Keratinocyte (primary cell): ENCODE measurements at regions not wholly inside any gene's neighbourhood (a gene's known extent, or its start where the extent isn't known, plus 50 kb on each side); places are given as distances from the start of the nearest gene placed in this dataset.
A peak's percentile ranks its signal among the peaks of the same experiment; 100 is the strongest.

ENCODE experiments used
- DNase-seq: peaks from one replicate; pipeline ENCODE4 v3.0.0-alpha.2; 2011; ENCODE audit warnings: low read depth, missing footprints, low spot score
- FAIRE-seq: peaks from 2 replicates; lab custom pipeline; 2011; peaks lifted over from hg19 to GRCh38; lab: Jason Lieb, UNC
- H2AFZ ChIP-seq: 2 replicates; pipeline ENCODE4 v1.6.0; 2012; ENCODE audit warnings: low read length, control low read depth, inconsistent platforms; ENCODE audit not compliant: control insufficient read depth
- H3K27ac ChIP-seq: 2 replicates; pipeline ENCODE4 v1.5.1; 2011; ENCODE audit warnings: low read length; ENCODE audit not compliant: control insufficient read depth, insufficient read depth
- H3K27me3 ChIP-seq: 3 replicates; pipeline ENCODE4 v1.6.0; 2011; ENCODE audit warnings: low read length; ENCODE audit not compliant: control insufficient read depth, insufficient read depth; ENCODE audit errors: extremely low read depth
- H3K36me3 ChIP-seq, 2 experiments: 2 replicates in 1 of 2; 3 replicates in 1 of 2; pipeline ENCODE4 v1.5.1; 2011; ENCODE audit warnings: low read length in 2 of 2, mild to moderate bottlenecking in 1 of 2; ENCODE audit not compliant: control insufficient read depth in 2 of 2, insufficient read depth in 2 of 2; ENCODE audit errors: extremely low read depth in 1 of 2
- H3K4me1 ChIP-seq: 3 replicates; pipeline ENCODE4 v1.5.1; 2011; ENCODE audit warnings: low read length; ENCODE audit not compliant: control insufficient read depth, insufficient read depth; ENCODE audit errors: extremely low read depth
- H3K4me2 ChIP-seq: 3 replicates; pipeline ENCODE4 v1.6.0; 2011; ENCODE audit warnings: low read depth, low read length; ENCODE audit not compliant: control insufficient read depth, insufficient read depth; ENCODE audit errors: extremely low read depth
- H3K4me3 ChIP-seq, 3 experiments: fragments of 200-600 bp in 1 of 3; sonication (generic) in 1 of 3; 2 replicates in 2 of 3; 3 replicates in 1 of 3; pipeline ENCODE4 v1.5.1; 2011 to 2016; ENCODE audit warnings: low read length in 3 of 3, mild to moderate bottlenecking in 3 of 3, control low read depth in 2 of 3, inconsistent platforms in 1 of 3, low read depth in 1 of 3, mixed read lengths in 1 of 3, mixed run types in 1 of 3, moderate library complexity in 1 of 3; ENCODE audit not compliant: control insufficient read depth in 2 of 3, insufficient read depth in 2 of 3; ENCODE audit errors: extremely low read depth in 1 of 3
- H3K79me2 ChIP-seq: 2 replicates; pipeline ENCODE4 v1.6.0; 2012; ENCODE audit warnings: low read length; ENCODE audit not compliant: control insufficient read depth, insufficient read depth
- H3K9ac ChIP-seq: 3 replicates; pipeline ENCODE4 v1.6.0; 2011; ENCODE audit warnings: low read length; ENCODE audit not compliant: control insufficient read depth, insufficient read depth; ENCODE audit errors: extremely low read depth
- H3K9me1 ChIP-seq: 3 replicates; pipeline ENCODE4 v1.6.0; 2011; ENCODE audit warnings: low read length; ENCODE audit not compliant: control insufficient read depth, insufficient read depth; ENCODE audit errors: extremely low read depth
- H3K9me3 ChIP-seq: 2 replicates; pipeline ENCODE4 v1.5.1; 2012; ENCODE audit warnings: low read depth, low read length; ENCODE audit not compliant: control insufficient read depth
- H4K20me1 ChIP-seq: 3 replicates; pipeline ENCODE4 v1.6.0; 2011; ENCODE audit warnings: low read length; ENCODE audit not compliant: control insufficient read depth, insufficient read depth; ENCODE audit errors: extremely low read depth
- CTCF ChIP-seq, 3 experiments: IDR thresholded peaks in 1 of 3; conservative IDR thresholded peaks in 1 of 3; optimal IDR thresholded peaks in 1 of 3; 2 replicates in 2 of 3; 3 replicates in 1 of 3; pipeline versions ENCODE3 to v1.5.1; 2011; ENCODE audit warnings: low read length in 3 of 3, mild to moderate bottlenecking in 3 of 3, moderate library complexity in 2 of 3, control low read depth in 1 of 3, inconsistent platforms in 1 of 3; ENCODE audit not compliant: insufficient read depth in 2 of 3; ENCODE audit errors: extremely low read depth in 1 of 3
- EZH2 ChIP-seq: IDR thresholded peaks from one replicate; pipeline ENCODE4 v1.6.1; 2012; ENCODE audit warnings: inconsistent platforms, mild to moderate bottlenecking, low read length, moderate library complexity
- dilution Hi-C: fragments of 300-500 bp; cut with MboI; formaldehyde crosslinking; loops from one replicate; pipeline ENCODE4 v1.7.0; 2020; ENCODE audit warnings: low sequenced_read_pairs; ENCODE audit not compliant: extremely low pct_ligation_motif_present

GRCh38 chr2:228321015-228321414 lies 139.5 kb upstream of the SPHKAP start:
- DNase-seq (no peak), FAIRE-seq (no peak)
- no peak overlapping the region for H3K27ac ChIP-seq
- no peak overlapping the region for H2AFZ ChIP-seq
- no peak overlapping the region for H3K4me3 ChIP-seq
- H3K27me3 ChIP-seq, result no peaks in the 10 kb centered on the region
- no peaks in the 10 kb centered on the region for H3K79me2 ChIP-seq
- H3K9me3 ChIP-seq, result no peaks in the 10 kb centered on the region
- no peak overlapping the region for H3K9ac ChIP-seq
- no peaks in the 10 kb centered on the region for H4K20me1 ChIP-seq
- H3K4me1 ChIP-seq, result no peaks in the 10 kb centered on the region
- no peaks in the 10 kb centered on the region for H3K9me1 ChIP-seq
- TF ChIP-seq CTCF (optimal IDR thresholded peaks at IDR 0.05 in 1 of 3, IDR thresholded peaks at IDR 0.05 in 1 of 3, conservative IDR thresholded peaks at IDR 0.05 in 1 of 3; ENCODE audit: extremely low read depth in 1 of 3, insufficient read depth in 2 of 3, low read length in 3 of 3), result no peak
- dilution Hi-C loops, result no loop called here
- H3K4me2 ChIP-seq, result no peak overlapping the region
- H3K36me3 ChIP-seq, result no peaks in the 10 kb centered on the region

GRCh38 chr2:228318218-228318617 lies 136.7 kb upstream of the SPHKAP start:
- no peak overlapping the region for H3K9ac ChIP-seq
- no peak overlapping the region for H3K27ac ChIP-seq
- no peaks in the 10 kb centered on the region for H3K4me1 ChIP-seq
- no peaks in the 10 kb centered on the region for H3K9me1 ChIP-seq
- H3K4me3 ChIP-seq, result no peak overlapping the region
- H3K36me3 ChIP-seq, result no peaks in the 10 kb centered on the region
- H3K79me2 ChIP-seq, result no peaks in the 10 kb centered on the region
- no peak overlapping the region for H3K4me2 ChIP-seq
- FAIRE-seq (no peak), DNase-seq (no peak)
- no peak overlapping the region for H2AFZ ChIP-seq
- TF ChIP-seq CTCF (optimal IDR thresholded peaks at IDR 0.05 in 1 of 3, IDR thresholded peaks at IDR 0.05 in 1 of 3, conservative IDR thresholded peaks at IDR 0.05 in 1 of 3; ENCODE audit: extremely low read depth in 1 of 3, insufficient read depth in 2 of 3, low read length in 3 of 3) (peak in 1 of 3 experiments; percentile 40), EZH2 (no peak)
- H3K9me3 ChIP-seq, result no peaks in the 10 kb centered on the region
- dilution Hi-C loops, result no loop called here
- H4K20me1 ChIP-seq, result no peaks in the 10 kb centered on the region
- H3K27me3 ChIP-seq, result no peaks in the 10 kb centered on the region
